Activated naive CD8-positive, alpha-beta T cell (primary cell): ENCODE measurements at regions not wholly inside any gene's neighbourhood (a gene's known extent, or its start where the extent isn't known, plus 50 kb on each side); places are given as distances from the start of the nearest gene placed in this dataset.

Source experiments
- H3K27ac Mint-ChIP-seq: one replicate; pipeline ENCODE4 v1.8.0; 2021; ENCODE audit warnings: mixed read lengths
- H3K27me3 Mint-ChIP-seq: one replicate; pipeline ENCODE4 v1.8.0; 2021; ENCODE audit warnings: mixed read lengths
- H3K36me3 Mint-ChIP-seq: one replicate; pipeline ENCODE4 v1.8.0; 2021; ENCODE audit warnings: mixed read lengths
- H3K4me1 Mint-ChIP-seq: one replicate; pipeline ENCODE4 v1.8.0; 2021; ENCODE audit warnings: low read depth, mixed read lengths
- H3K4me3 Mint-ChIP-seq: one replicate; pipeline ENCODE4 v1.8.0; 2021; ENCODE audit warnings: mild to moderate bottlenecking, mixed read lengths
- H3K9me3 Mint-ChIP-seq: one replicate; pipeline ENCODE4 v1.8.0; 2021; ENCODE audit warnings: low read depth, mixed read lengths

GRCh38 chr3:181384970-181385369 is 326.8 kb upstream of the SOX2 start:
- Mint-ChIP-seq H3K36me3 (no peaks in the 10 kb centered on the region), H3K4me3 (no peak overlapping the region), H3K27me3 (no peaks in the 10 kb centered on the region), H3K9me3 (peaks cover 6% of the 10 kb centered on the region), H3K27ac (no peak overlapping the region), H3K4me1 (no peaks in the 10 kb centered on the region)

GRCh38 chr3:181383760-181384159 is 328.0 kb upstream of the SOX2 start:
- Mint-ChIP-seq H3K27ac (no peak overlapping the region), H3K4me3 (no peak overlapping the region), H3K27me3 (no peaks in the 10 kb centered on the region), H3K36me3 (no peaks in the 10 kb centered on the region), H3K4me1 (no peaks in the 10 kb centered on the region), H3K9me3 (peaks cover 6% of the 10 kb centered on the region)

DNA sequence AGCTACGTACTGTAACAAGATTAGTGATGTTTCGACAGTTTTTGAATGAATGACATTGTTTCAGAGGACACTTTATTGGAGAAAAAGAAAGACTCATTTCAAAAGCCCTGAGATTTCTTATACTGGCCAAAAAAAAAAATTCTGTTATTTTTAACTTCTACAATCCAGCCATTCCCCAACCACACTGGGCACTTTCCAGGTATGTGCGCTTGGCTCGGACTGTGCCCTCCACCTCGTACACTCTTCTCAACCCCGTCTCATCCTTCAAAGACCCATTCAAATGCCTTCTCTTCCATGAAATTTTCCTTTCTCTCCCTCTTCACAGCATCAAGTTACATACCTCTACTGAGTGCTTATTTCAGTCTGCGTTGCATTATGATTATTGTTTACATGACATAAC is 328.5 kb upstream of the SOX2 start:
- H3K4me1 Mint-ChIP-seq: no peaks in the 10 kb centered on the region
- H3K27ac Mint-ChIP-seq: no peak overlapping the region
- peaks cover 6% of the 10 kb centered on the region for H3K9me3 Mint-ChIP-seq

GRCh38 chr3:181382656-181383055 is 329.1 kb upstream of the SOX2 start:
- H3K4me3 Mint-ChIP-seq: no peak overlapping the region
- H3K27ac Mint-ChIP-seq: no peak overlapping the region
- peaks cover 6% of the 10 kb centered on the region for H3K9me3 Mint-ChIP-seq
- no peaks in the 10 kb centered on the region for H3K36me3 Mint-ChIP-seq
- H3K4me1 Mint-ChIP-seq: no peaks in the 10 kb centered on the region
- no peaks in the 10 kb centered on the region for H3K27me3 Mint-ChIP-seq

More for the DNA sequence above, 328.5 kb upstream of the SOX2 start:
- Mint-ChIP-seq H3K27me3 (no peaks in the 10 kb centered on the region), H3K36me3 (no peaks in the 10 kb centered on the region), H3K4me3 (no peak overlapping the region)

- H3K4me3 Mint-ChIP-seq: no peak overlapping the region
- H3K9me3 Mint-ChIP-seq: no peaks in the 10 kb centered on the region
- H3K4me1 Mint-ChIP-seq: no peaks in the 10 kb centered on the region
- no peak overlapping the region for H3K27ac Mint-ChIP-seq
- H3K36me3 Mint-ChIP-seq: no peaks in the 10 kb centered on the region
- H3K27me3 Mint-ChIP-seq: no peaks in the 10 kb centered on the region
Observed at GRCh38 chr3:181379278-181379677, 332.4 kb upstream of the SOX2 start.

GRCh38 chr3:181369637-181370036 is 342.1 kb upstream of the SOX2 start:
- Mint-ChIP-seq H3K36me3 (no peaks in the 10 kb centered on the region), H3K4me1 (no peaks in the 10 kb centered on the region), H3K9me3 (no peaks in the 10 kb centered on the region), H3K4me3 (no peak overlapping the region), H3K27me3 (no peaks in the 10 kb centered on the region), H3K27ac (no peak overlapping the region)

GRCh38 chr3:181363231-181363630 is 348.5 kb upstream of the SOX2 start:
- Mint-ChIP-seq H3K9me3 (peaks cover 13% of the 10 kb centered on the region), H3K4me1 (no peaks in the 10 kb centered on the region), H3K27ac (no peak overlapping the region), H3K4me3 (no peak overlapping the region), H3K27me3 (no peaks in the 10 kb centered on the region), H3K36me3 (no peaks in the 10 kb centered on the region)

DNA sequence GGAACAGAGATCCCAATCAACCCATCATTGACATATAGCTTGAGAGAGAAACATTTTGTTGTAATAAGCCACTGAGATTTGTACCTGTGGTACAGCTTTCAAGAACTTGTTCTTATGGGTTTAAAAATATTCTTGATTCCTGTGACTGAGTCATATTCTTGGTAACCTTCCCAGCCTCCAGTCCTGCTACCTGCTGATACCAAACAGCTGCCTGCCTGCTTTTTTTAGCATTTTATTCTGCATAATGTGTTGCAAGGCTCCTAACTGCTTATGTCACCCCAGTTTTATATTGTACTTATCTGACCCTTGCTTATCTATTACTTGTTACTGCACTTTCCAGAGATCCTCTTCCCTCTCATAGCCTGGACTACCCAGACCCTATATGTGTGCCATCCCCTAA is 349.3 kb upstream of the SOX2 start:
- Mint-ChIP-seq H3K27me3 (no peaks in the 10 kb centered on the region), H3K9me3 (peaks cover 13% of the 10 kb centered on the region), H3K27ac (no peak overlapping the region), H3K36me3 (no peaks in the 10 kb centered on the region), H3K4me3 (no peak overlapping the region), H3K4me1 (no peaks in the 10 kb centered on the region)

GRCh38 chr3:181358562-181358961 is 353.2 kb upstream of the SOX2 start:
- Mint-ChIP-seq H3K4me3 (no peak overlapping the region), H3K27ac (no peak overlapping the region), H3K27me3 (no peaks in the 10 kb centered on the region), H3K36me3 (no peaks in the 10 kb centered on the region), H3K9me3 (peaks cover 12% of the 10 kb centered on the region), H3K4me1 (no peaks in the 10 kb centered on the region)

DNA sequence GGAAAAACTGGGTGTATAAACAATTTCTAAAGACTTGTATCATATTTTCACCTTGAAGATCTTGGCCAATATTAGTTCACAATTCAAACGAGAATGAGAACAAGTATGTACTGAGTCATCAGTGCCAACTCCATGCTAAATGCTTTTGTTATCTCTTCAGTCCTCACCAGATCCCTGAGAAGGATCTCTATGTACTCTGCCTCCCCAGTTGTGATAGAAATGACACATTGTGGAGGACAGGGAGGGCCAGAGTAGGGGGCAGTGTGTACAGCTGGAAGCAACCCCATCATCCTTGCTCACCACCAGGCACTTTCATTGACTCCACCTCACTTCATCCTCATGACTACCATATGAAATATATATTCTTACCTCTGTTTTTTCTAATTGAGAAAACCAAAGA is 353.7 kb upstream of the SOX2 start:
- Mint-ChIP-seq H3K4me3 (no peak overlapping the region), H3K9me3 (peaks cover 9% of the 10 kb centered on the region), H3K27ac (no peak overlapping the region), H3K27me3 (no peaks in the 10 kb centered on the region), H3K36me3 (no peaks in the 10 kb centered on the region), H3K4me1 (no peaks in the 10 kb centered on the region)

DNA sequence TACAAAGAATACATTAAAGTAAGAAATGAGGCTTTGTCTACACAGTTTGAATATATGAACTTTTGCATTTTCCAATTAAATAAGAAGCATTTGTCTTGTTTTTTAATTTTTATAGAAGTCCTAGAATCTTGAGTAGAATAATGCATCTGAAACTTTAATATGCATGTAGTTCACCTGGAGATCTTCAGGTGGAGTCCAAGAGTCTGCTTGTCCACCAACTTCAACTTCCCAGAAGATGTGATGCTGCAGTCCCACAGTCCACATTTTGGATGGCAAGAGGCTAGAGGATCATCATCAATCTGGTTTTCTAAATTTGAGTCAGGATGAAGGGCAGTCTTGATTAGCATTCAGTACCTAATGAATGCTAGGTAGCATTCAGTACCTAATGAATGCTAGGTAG is 357.6 kb upstream of the SOX2 start:
- H3K27me3 Mint-ChIP-seq: no peaks in the 10 kb centered on the region
- no peak overlapping the region for H3K4me3 Mint-ChIP-seq
- H3K36me3 Mint-ChIP-seq: no peaks in the 10 kb centered on the region
- H3K9me3 Mint-ChIP-seq: peaks cover under 1% of the 10 kb centered on the region
- no peak overlapping the region for H3K27ac Mint-ChIP-seq
- H3K4me1 Mint-ChIP-seq: no peaks in the 10 kb centered on the region

- no peaks in the 10 kb centered on the region for H3K4me1 Mint-ChIP-seq
- H3K36me3 Mint-ChIP-seq: no peaks in the 10 kb centered on the region
- H3K27me3 Mint-ChIP-seq: no peaks in the 10 kb centered on the region
- H3K4me3 Mint-ChIP-seq: no peak overlapping the region
- H3K9me3 Mint-ChIP-seq: no peaks in the 10 kb centered on the region
- no peak overlapping the region for H3K27ac Mint-ChIP-seq
Observed at GRCh38 chr3:181344331-181344730, 354.8 kb upstream of the DNAJC19 start.

DNA sequence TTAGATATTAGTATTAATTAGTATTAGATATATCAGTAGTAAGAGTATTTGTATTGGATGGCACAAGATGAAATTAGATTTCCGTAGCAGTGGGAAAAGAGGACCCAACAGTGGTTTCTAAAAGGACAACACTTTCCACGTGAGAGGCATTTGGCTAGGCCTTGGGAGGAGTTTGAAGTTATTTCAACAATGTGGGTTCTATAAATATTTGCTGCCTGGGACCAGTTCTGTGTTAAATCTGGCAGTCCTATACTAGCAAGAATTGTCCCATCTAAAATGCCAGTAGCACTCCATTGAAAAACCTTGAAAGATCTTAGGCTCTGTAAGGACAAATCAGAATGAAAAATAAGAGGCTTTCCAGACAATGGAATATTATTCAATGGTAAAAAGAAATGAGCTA is 347.1 kb upstream of the DNAJC19 start:
- Mint-ChIP-seq H3K4me1 (no peaks in the 10 kb centered on the region), H3K9me3 (no peaks in the 10 kb centered on the region), H3K36me3 (no peaks in the 10 kb centered on the region), H3K27ac (no peak overlapping the region), H3K27me3 (no peaks in the 10 kb centered on the region), H3K4me3 (no peak overlapping the region)

DNA sequence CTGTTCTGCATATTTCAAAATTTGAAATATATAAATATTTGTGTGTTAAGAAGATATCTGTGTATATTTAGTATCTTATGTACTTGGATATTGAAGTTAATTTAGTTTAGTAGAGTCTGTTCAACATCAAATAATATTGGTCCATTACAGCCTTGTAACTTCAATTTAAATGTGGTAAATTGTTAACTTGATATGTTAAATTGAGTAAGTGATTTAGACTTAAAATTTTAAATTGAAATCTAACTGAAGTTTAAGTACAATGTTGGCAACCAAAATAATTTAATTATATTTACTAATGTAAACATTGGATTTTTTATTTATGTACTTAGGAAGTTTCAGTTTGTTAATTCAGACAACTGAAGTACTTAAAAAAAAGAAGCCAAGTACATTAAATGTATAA is 343.9 kb upstream of the DNAJC19 start:
- H3K9me3 Mint-ChIP-seq: no peaks in the 10 kb centered on the region
- H3K36me3 Mint-ChIP-seq: no peaks in the 10 kb centered on the region
- no peaks in the 10 kb centered on the region for H3K27me3 Mint-ChIP-seq
- no peak overlapping the region for H3K27ac Mint-ChIP-seq
- H3K4me3 Mint-ChIP-seq: no peak overlapping the region
- no peaks in the 10 kb centered on the region for H3K4me1 Mint-ChIP-seq

- H3K27me3 Mint-ChIP-seq: peaks cover 4% of the 10 kb centered on the region
- no peaks in the 10 kb centered on the region for H3K4me1 Mint-ChIP-seq
- no peak overlapping the region for H3K27ac Mint-ChIP-seq
- H3K9me3 Mint-ChIP-seq: no peaks in the 10 kb centered on the region
- H3K36me3 Mint-ChIP-seq: no peaks in the 10 kb centered on the region
- no peak overlapping the region for H3K4me3 Mint-ChIP-seq
Observed at GRCh38 chr3:181330821-181331563, 341.5 kb upstream of the DNAJC19 start.

GRCh38 chr3:181330257-181330656 is 340.7 kb upstream of the DNAJC19 start:
- no peaks in the 10 kb centered on the region for H3K9me3 Mint-ChIP-seq
- no peaks in the 10 kb centered on the region for H3K4me1 Mint-ChIP-seq
- H3K27ac Mint-ChIP-seq: no peak overlapping the region
- H3K4me3 Mint-ChIP-seq: no peak overlapping the region
- no peaks in the 10 kb centered on the region for H3K36me3 Mint-ChIP-seq
- peaks cover 4% of the 10 kb centered on the region for H3K27me3 Mint-ChIP-seq
